Parathyroid adenoma (tissue), 2 donors: ENCODE measurements at regions not wholly inside any gene's neighbourhood (a gene's known extent, or its start where the extent isn't known, plus 50 kb on each side); places are given as distances from the start of the nearest gene placed in this dataset.

ENCODE experiments used
- H2AFZ ChIP-seq: fragments of 300-600 bp; sonication (generic); one replicate; pipeline ENCODE4 v1.7.0; 2017; ENCODE audit warnings: antibody characterized with exemption, mild to moderate bottlenecking
- H3K27ac ChIP-seq: fragments of 300-600 bp; sonication (generic); one replicate; pipeline ENCODE4 v1.7.0; 2017
- H3K27me3 ChIP-seq: fragments of 300-600 bp; sonication (generic); one replicate; pipeline ENCODE4 v1.7.0; 2017; ENCODE audit warnings: low read length; ENCODE audit not compliant: control insufficient read depth, insufficient read depth
- H3K36me3 ChIP-seq: fragments of 300-600 bp; sonication (generic); one replicate; pipeline ENCODE4 v1.7.0; 2017; ENCODE audit warnings: low read length; ENCODE audit not compliant: control insufficient read depth, insufficient read depth
- H3K4me1 ChIP-seq: fragments of 300-600 bp; sonication (generic); one replicate; pipeline ENCODE4 v1.7.0; 2017; ENCODE audit warnings: control low read depth
- H3K4me2 ChIP-seq: fragments of 300-600 bp; sonication (generic); one replicate; pipeline ENCODE4 v1.7.0; 2017; ENCODE audit warnings: low read length
- H3K4me3 ChIP-seq: fragments of 300-600 bp; sonication (generic); one replicate; pipeline ENCODE4 v1.7.0; 2017; ENCODE audit warnings: low read depth, low read length
- H3K79me2 ChIP-seq: fragments of 300-600 bp; sonication (generic); one replicate; pipeline ENCODE4 v1.7.0; 2017; ENCODE audit warnings: control low read depth
- H3K9ac ChIP-seq: fragments of 300-600 bp; sonication (generic); one replicate; pipeline ENCODE4 v1.7.0; 2017; ENCODE audit warnings: mild to moderate bottlenecking
- H3K9me3 ChIP-seq: fragments of 300-600 bp; sonication (generic); one replicate; pipeline ENCODE4 v1.7.0; 2017; ENCODE audit warnings: low read length; ENCODE audit not compliant: control insufficient read depth
- TF ChIP-seq, protein P1 (sequence below): fragments of 300-600 bp; sonication (generic); IDR thresholded peaks from one replicate; pipeline ENCODE4 v1.7.0; 2017; ENCODE audit warnings: antibody characterized with exemption, mild to moderate bottlenecking
- donor health status: primary hyperparathyroidism.

DNA sequence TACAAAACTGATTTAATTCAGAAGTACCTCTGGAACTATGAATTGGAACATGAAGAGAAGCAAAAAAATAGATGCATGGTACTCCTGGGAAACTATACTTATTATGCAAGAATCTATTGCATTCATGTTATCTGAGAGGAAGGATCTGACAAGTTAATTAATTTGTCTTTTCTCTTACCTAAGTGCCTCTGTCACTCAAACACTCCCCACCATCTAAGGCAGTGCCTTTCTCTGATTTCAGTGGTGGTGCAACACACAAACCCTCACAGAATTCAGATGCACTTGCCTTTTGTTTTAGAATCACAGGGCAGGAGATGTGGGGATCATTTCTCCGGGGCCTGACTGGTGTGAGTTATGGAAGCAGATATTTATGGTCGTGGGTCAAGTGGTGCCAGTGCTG is 52.5 kb upstream of the C9orf72 start:
- TF ChIP-seq, protein P1, sequence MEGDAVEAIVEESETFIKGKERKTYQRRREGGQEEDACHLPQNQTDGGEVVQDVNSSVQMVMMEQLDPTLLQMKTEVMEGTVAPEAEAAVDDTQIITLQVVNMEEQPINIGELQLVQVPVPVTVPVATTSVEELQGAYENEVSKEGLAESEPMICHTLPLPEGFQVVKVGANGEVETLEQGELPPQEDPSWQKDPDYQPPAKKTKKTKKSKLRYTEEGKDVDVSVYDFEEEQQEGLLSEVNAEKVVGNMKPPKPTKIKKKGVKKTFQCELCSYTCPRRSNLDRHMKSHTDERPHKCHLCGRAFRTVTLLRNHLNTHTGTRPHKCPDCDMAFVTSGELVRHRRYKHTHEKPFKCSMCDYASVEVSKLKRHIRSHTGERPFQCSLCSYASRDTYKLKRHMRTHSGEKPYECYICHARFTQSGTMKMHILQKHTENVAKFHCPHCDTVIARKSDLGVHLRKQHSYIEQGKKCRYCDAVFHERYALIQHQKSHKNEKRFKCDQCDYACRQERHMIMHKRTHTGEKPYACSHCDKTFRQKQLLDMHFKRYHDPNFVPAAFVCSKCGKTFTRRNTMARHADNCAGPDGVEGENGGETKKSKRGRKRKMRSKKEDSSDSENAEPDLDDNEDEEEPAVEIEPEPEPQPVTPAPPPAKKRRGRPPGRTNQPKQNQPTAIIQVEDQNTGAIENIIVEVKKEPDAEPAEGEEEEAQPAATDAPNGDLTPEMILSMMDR, result no peak
- Histone ChIP-seq H3K9ac (no peak overlapping the region), H3K9me3 (no peaks in the 10 kb centered on the region), H3K4me3 (no peak overlapping the region), H2AFZ (no peak overlapping the region), H3K4me1 (no peaks in the 10 kb centered on the region), H3K4me2 (no peak overlapping the region), H3K79me2 (no peaks in the 10 kb centered on the region), H3K36me3 (no peaks in the 10 kb centered on the region), H3K27me3 (no peaks in the 10 kb centered on the region), H3K27ac (no peak overlapping the region)

DNA sequence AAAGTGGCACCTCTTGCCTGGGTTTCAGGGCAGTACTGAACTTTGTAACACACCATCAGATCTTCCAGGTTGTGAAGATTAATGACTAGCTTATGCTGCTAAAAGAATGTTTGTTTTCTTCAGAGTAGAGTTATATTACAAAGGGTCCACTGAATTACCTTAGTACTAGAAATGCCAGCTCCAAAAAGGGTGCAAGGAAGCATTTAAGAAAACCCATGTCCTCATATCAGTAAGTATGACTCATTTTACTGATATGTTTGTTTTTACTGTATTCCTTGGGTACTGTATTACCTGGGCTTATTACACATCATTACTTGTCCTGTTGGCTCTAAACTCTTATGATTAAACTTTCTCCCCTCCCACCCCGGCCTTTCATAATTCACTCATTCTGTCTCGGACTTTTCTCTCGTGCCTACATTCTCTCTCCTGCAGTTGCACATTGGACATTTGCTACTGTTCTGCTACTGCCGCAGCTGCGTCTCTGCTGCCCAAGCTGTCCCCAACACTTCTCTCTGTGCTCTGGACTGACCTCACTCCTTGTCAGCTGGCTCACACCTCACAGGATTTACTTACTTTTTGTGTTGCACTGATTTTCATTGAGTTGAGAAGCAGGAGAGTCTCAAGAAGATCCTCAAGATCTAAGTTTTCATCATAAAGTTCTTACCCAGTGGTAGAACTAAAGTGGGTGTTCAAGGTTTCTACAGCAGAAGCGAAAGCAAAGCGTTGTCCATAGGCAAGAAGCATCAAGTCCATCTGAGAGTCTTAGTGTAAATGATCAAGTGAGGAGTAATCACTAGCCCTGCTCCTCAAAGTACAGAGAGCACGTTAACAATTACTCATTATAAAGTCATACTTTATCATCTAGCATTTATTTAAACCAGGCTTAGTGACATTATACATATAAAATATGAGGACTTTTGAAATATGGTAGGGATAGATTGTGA is 53.2 kb upstream of the C9orf72 start:
- no peak overlapping the region for H3K9ac ChIP-seq
- H3K9me3 ChIP-seq, result no peaks in the 10 kb centered on the region
- no peak overlapping the region for H3K4me3 ChIP-seq
- TF ChIP-seq, protein P1, result no peak
- H3K79me2 ChIP-seq, result no peaks in the 10 kb centered on the region
- H3K27me3 ChIP-seq, result no peaks in the 10 kb centered on the region
- no peaks in the 10 kb centered on the region for H3K36me3 ChIP-seq
- no peak overlapping the region for H2AFZ ChIP-seq
- H3K4me2 ChIP-seq, result no peak overlapping the region
- no peak overlapping the region for H3K27ac ChIP-seq
- no peaks in the 10 kb centered on the region for H3K4me1 ChIP-seq

DNA sequence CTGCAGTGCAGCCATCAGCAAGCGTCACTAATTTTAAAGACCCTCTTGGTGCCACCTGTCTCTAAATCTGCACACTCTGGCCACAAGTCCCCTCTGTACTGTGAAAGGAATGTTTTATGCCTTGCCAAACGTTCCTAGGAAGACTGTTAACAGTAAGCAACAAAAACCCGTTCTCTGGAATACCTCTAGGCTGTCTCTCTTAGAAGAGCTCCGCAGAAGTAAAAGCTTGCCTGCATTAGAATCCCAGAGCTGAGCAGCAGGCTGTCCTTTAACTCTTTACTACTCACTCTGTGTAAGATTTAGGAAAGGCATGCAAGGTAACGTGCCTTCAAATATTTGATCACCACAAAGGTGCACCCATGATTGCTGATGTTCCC is 53.9 kb upstream of the C9orf72 start:
- Histone ChIP-seq H3K4me2 (no peak overlapping the region), H3K27me3 (no peaks in the 10 kb centered on the region), H3K4me1 (no peaks in the 10 kb centered on the region), H3K36me3 (no peaks in the 10 kb centered on the region), H3K27ac (no peak overlapping the region), H3K4me3 (no peak overlapping the region), H2AFZ (no peak overlapping the region), H3K9ac (no peak overlapping the region), H3K9me3 (no peaks in the 10 kb centered on the region), H3K79me2 (no peaks in the 10 kb centered on the region)
- TF ChIP-seq, protein P1, result no peak

DNA sequence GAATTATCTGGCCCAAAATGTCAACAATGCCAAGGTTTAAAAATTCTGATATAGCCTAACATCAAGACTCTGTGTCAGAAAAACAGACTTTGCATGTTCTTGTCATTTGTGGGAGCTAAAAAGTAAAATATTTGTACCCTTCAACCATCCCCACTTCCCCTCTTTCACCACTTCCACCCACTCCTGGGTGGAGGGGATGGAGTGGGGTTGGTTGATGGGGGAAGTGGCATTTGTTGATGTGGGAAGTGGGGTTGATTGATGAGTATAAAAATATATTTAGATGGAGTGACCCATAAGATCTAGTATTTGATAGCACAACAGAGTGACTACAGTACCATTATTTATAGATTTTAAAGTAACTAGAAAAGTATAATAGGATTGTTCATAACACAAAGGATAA is 55.0 kb upstream of the C9orf72 start:
- H3K4me1 ChIP-seq, result no peaks in the 10 kb centered on the region
- no peak overlapping the region for H3K27ac ChIP-seq
- no peak overlapping the region for H3K9ac ChIP-seq
- H2AFZ ChIP-seq, result no peak overlapping the region
- H3K79me2 ChIP-seq, result no peaks in the 10 kb centered on the region
- TF ChIP-seq, protein P1, result no peak
- H3K9me3 ChIP-seq, result no peaks in the 10 kb centered on the region
- no peak overlapping the region for H3K4me2 ChIP-seq
- no peaks in the 10 kb centered on the region for H3K36me3 ChIP-seq
- no peaks in the 10 kb centered on the region for H3K27me3 ChIP-seq
- H3K4me3 ChIP-seq, result no peak overlapping the region

DNA sequence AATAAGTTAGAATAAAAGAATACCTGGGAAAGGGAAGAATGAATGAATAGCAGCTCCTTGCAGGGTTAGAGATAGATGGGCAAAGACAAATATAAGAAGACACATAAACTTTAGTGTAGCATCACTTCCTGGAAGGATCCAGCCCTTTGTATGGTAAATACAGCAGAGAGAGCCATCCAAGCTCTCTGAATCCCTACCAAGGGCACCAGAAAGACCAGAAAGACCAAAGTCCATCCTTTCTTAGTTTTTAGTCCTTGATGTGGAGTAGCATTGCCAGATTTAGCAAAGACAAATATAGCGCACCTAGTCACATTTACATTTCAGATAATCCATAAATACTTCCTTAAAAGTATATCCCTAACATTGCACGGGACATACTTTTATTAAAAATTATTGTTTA is 56.1 kb upstream of the C9orf72 start:
- H3K9ac ChIP-seq, result no peak overlapping the region
- no peak overlapping the region for H3K4me2 ChIP-seq
- H3K36me3 ChIP-seq, result no peaks in the 10 kb centered on the region
- H3K4me3 ChIP-seq, result no peak overlapping the region
- no peaks in the 10 kb centered on the region for H3K4me1 ChIP-seq
- H3K27ac ChIP-seq, result no peak overlapping the region
- H3K9me3 ChIP-seq, result no peaks in the 10 kb centered on the region
- H3K27me3 ChIP-seq, result no peaks in the 10 kb centered on the region
- no peaks in the 10 kb centered on the region for H3K79me2 ChIP-seq
- no peak overlapping the region for H2AFZ ChIP-seq
- TF ChIP-seq, protein P1, result no peak
